Body of pancreas (tissue), 4 donors: ENCODE measurements at regions not wholly inside any gene's neighbourhood (a gene's known extent, or its start where the extent isn't known, plus 50 kb on each side); places are given as distances from the start of the nearest gene placed in this dataset.

ENCODE experiments used
- CTCF ChIP-seq, 7 experiments: fragments of 450-650 bp in 4 of 7; fragments of 200-600 bp in 3 of 7; sonication (generic) in 3 of 7; IDR thresholded peaks; one replicate each; pipeline ENCODE4 v1.5.1; 2016 to 2019; ENCODE audit warnings: antibody characterized with exemption in 7 of 7
- POLR2A ChIP-seq, 3 donors: fragments of 450-650 bp; IDR thresholded peaks; one replicate each; pipeline ENCODE4 v1.6.1; 2016; ENCODE audit warnings: antibody characterized with exemption in 3 of 3, mild to moderate bottlenecking in 2 of 3

GRCh38 chr5:125404056-125404455 is 657.6 kb upstream of the ZNF608 start:
- TF ChIP-seq CTCF (IDR thresholded peaks at IDR 0.05) (no peak), POLR2A (IDR thresholded peaks at IDR 0.05) (no peak)
